Esophagus squamous epithelium (tissue), 4 donors: ENCODE measurements at regions not wholly inside any gene's neighbourhood (a gene's known extent, or its start where the extent isn't known, plus 50 kb on each side); places are given as distances from the start of the nearest gene placed in this dataset.

Experiments used
- POLR2A ChIP-seq, 4 donors: fragments of 450-650 bp; IDR thresholded peaks; one replicate each; pipeline ENCODE4 v1.6.1; 2017; ENCODE audit warnings: antibody characterized with exemption in 4 of 4, mild to moderate bottlenecking in 4 of 4, moderate library complexity in 3 of 4
- TF ChIP-seq, protein P1 (sequence below), 6 experiments: fragments of 450-650 bp in 4 of 6; fragments of 200-600 bp in 2 of 6; sonication (generic) in 2 of 6; IDR thresholded peaks; one replicate each; pipeline ENCODE4 v1.5.1; 2016 to 2019; ENCODE audit warnings: antibody characterized with exemption in 6 of 6, mild to moderate bottlenecking in 4 of 6, moderate library complexity in 4 of 6

DNA sequence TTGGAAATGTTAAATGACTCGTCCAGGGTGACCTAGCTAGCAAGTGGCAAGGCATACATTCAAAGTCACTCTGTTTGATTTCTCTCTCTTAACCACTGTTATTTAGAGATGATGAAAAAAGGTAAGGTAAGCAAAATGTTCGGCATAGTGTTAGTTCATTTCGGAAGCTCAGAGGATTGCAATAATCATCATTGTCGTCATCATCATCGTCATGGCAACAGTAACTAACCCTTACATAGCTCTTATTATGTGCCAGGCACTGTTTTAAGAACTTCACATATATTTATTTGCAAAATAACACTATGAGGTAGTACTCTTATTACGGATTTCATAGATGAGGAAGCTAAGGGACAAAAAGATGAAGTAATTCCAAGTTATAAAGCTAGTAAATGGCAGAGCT lies 292.7 kb upstream of the CXCR4 start:
- TF ChIP-seq, protein P1, sequence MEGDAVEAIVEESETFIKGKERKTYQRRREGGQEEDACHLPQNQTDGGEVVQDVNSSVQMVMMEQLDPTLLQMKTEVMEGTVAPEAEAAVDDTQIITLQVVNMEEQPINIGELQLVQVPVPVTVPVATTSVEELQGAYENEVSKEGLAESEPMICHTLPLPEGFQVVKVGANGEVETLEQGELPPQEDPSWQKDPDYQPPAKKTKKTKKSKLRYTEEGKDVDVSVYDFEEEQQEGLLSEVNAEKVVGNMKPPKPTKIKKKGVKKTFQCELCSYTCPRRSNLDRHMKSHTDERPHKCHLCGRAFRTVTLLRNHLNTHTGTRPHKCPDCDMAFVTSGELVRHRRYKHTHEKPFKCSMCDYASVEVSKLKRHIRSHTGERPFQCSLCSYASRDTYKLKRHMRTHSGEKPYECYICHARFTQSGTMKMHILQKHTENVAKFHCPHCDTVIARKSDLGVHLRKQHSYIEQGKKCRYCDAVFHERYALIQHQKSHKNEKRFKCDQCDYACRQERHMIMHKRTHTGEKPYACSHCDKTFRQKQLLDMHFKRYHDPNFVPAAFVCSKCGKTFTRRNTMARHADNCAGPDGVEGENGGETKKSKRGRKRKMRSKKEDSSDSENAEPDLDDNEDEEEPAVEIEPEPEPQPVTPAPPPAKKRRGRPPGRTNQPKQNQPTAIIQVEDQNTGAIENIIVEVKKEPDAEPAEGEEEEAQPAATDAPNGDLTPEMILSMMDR (IDR thresholded peaks at IDR 0.05): no peak
- no peak for TF ChIP-seq POLR2A (IDR thresholded peaks at IDR 0.05)
